T-helper 2 cell treated with Interferon-gamma antibody and Interleukin-4, amounts not matched to agents 5 μg/mL and 100 μg/mL, for 36 hours (primary cell): ENCODE measurements at regions not wholly inside any gene's neighbourhood (a gene's known extent, or its start where the extent isn't known, plus 50 kb on each side); places are given as distances from the start of the nearest gene placed in this dataset.

ENCODE experiments used
- DNase-seq: peaks from one replicate; pipeline ENCODE4 v3.0.0; 2021; ENCODE audit warnings: low spot score
- H3K27ac Mint-ChIP-seq: one replicate; pipeline ENCODE4 v1.8.0; 2021; ENCODE audit warnings: mild to moderate bottlenecking, mixed read lengths
- H3K27me3 Mint-ChIP-seq: one replicate; pipeline ENCODE4 v1.8.0; 2021; ENCODE audit warnings: low read depth, mixed read lengths
- H3K36me3 Mint-ChIP-seq: one replicate; pipeline ENCODE4 v1.8.0; 2021; ENCODE audit warnings: low read depth, mixed read lengths
- H3K4me1 Mint-ChIP-seq: one replicate; pipeline ENCODE4 v1.8.0; 2021; ENCODE audit warnings: low read depth, mixed read lengths
- H3K4me3 Mint-ChIP-seq: one replicate; pipeline ENCODE4 v1.8.0; 2022; ENCODE audit warnings: mild to moderate bottlenecking, moderate library complexity, mixed read lengths
- H3K9me3 Mint-ChIP-seq: one replicate; pipeline ENCODE4 v1.8.0; 2021; ENCODE audit warnings: mixed read lengths

DNA sequence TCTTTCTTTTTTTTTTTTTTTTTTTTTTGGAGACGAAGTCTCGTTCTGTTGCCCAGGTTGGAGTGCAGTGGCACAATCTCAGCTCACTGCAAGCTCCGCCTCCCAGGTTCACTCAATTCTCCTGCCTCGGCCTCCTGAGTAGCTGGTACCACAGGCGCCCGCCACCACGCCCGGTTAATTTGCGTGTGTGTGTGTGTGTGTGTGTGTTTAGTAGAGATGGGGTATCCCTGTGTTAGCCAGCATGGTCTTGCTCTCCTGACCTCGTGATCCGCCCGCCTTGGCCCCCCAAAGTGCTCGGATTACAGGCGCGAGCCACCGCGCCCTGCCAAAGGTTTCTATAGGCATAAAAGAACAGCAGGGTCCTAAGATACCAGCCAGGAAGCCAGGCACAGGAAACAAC lies 261.0 kb upstream of the CCDC54 start:
- no peaks in the 10 kb centered on the region for H3K4me1 Mint-ChIP-seq
- no peak overlapping the region for H3K4me3 Mint-ChIP-seq
- DNase-seq: no peak
- H3K36me3 Mint-ChIP-seq: no peaks in the 10 kb centered on the region
- no peaks in the 10 kb centered on the region for H3K9me3 Mint-ChIP-seq
- H3K27ac Mint-ChIP-seq: no peak overlapping the region
- no peaks in the 10 kb centered on the region for H3K27me3 Mint-ChIP-seq

DNA sequence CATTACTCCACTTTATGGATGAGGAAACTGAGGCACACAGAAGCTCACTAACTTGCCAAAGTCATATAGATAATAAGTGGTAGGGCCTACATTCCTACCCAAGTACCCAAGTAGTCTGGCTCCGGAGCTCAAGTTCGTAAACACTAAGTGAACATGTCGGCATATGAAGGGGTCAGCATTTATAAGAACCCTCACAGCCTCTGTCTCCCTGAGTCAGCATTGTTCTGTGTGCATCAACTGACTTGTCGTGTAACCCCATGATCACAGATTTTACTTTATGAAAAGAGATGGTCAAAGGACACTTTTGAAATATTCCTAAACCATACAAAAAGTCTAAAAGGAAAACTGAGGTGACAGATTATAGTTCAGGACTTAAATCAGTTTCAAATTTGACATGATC lies 260.1 kb upstream of the CCDC54 start:
- H3K36me3 Mint-ChIP-seq: no peaks in the 10 kb centered on the region
- H3K27ac Mint-ChIP-seq: no peak overlapping the region
- no peaks in the 10 kb centered on the region for H3K9me3 Mint-ChIP-seq
- no peak overlapping the region for H3K4me3 Mint-ChIP-seq
- DNase-seq: no peak
- no peaks in the 10 kb centered on the region for H3K27me3 Mint-ChIP-seq
- H3K4me1 Mint-ChIP-seq: no peaks in the 10 kb centered on the region

DNA sequence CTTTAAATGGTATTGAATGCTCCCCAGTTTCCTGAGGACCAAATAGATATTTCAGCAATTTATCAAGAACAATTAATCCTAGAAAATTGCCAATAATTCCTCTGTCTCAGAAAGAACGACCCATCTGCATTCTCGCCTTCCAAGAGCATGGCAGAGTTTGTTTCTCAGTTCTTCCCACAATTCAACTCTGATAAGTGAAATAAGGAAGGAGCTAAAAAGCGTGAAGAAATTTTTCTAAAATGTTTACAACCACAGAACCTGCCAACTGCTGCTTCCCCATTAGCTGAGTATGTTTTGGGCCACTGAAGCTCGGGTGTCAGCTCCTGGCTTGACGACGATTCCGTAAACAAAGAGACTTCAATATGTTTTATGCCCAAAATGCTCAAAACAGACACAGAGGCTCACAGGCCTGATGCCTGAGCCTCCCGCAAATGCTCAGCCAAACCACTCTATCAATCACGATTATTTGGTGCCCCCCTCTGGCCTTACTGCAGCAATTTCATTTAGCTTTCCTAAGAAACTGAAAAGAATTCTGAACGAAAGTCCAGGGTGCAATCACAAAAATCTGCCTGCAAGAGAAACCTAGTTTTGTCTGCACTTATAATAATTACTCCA lies 259.2 kb upstream of the CCDC54 start:
- H3K27me3 Mint-ChIP-seq: no peaks in the 10 kb centered on the region
- H3K9me3 Mint-ChIP-seq: no peaks in the 10 kb centered on the region
- H3K36me3 Mint-ChIP-seq: no peaks in the 10 kb centered on the region
- DNase-seq: no peak
- no peak overlapping the region for H3K4me3 Mint-ChIP-seq
- H3K27ac Mint-ChIP-seq: no peak overlapping the region
- no peaks in the 10 kb centered on the region for H3K4me1 Mint-ChIP-seq

DNA sequence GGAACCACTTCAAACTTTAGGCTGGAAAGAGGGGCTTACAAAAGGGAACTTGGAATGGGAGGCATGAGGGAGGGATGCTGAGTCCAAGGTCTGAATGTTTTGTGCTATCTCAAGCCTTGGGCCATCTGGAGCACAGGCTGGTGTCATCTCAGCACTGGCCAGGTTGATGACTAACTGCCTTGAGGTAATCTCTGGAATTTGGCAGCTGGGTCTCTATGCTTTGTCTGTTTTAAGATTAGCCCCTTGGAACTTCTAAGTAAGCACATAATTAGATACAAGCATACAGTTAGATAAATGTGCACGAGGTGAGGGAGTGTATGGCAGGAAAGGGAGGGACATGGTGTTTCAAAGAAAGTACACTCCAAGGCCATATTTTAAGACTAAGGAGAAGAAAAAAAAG lies 252.4 kb upstream of the CCDC54 start:
- Mint-ChIP-seq H3K4me3 (no peak overlapping the region), H3K4me1 (no peaks in the 10 kb centered on the region), H3K9me3 (no peaks in the 10 kb centered on the region), H3K36me3 (no peaks in the 10 kb centered on the region), H3K27me3 (no peaks in the 10 kb centered on the region), H3K27ac (no peak overlapping the region)
- no peak for DNase-seq

DNA sequence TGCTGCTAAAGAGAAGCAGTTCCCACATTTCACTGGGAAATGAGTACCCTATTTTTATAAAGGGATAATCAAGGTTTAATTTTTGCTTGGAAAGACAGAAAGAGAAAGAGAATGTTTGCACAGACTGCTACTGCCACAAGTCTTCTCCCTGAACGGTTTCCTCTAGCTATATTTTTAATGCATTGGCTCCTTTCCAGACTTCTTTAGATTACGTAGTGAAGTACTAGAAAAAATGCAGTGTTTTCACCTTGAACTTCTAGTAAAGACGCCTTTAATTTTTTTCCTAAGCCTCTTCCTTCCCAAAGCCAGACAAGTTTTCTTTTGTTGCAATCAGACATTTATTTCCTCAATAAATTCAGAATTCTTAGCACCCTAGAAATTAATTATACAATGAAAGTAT lies 248.3 kb upstream of the CCDC54 start:
- Mint-ChIP-seq H3K4me1 (no peaks in the 10 kb centered on the region), H3K9me3 (no peaks in the 10 kb centered on the region), H3K4me3 (no peak overlapping the region), H3K27ac (no peak overlapping the region), H3K36me3 (no peaks in the 10 kb centered on the region), H3K27me3 (no peaks in the 10 kb centered on the region)
- DNase-seq: no peak

DNA sequence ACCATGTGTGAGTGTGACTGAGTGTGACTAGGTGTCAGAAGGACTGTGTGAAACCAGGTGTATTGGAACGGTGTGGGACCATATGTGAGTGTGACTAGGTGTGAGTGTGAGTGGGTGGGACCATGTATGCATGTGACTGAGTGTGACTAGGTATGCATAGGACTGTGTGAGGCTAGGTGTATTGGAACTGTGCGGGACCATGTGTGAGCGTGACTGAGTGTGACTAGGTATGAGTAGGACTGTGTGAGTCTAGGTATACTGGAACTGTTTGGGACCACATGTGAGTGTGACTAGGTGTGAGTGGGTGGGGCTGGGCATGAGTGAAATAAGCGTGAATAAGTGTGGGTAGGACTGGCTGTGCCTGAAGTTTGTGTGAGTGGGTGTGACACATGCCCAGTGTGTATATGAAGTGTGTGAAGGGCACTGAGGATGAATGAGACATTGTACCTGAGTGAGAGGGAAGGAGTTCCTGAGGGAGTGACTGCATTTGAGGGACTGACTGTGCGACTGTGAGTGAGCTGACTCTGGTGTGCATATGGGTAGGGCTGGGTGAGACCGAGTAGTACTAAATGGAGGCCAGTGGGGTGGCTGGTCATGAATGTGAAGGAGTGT lies 247.0 kb upstream of the CCDC54 start:
- Mint-ChIP-seq H3K4me1 (no peaks in the 10 kb centered on the region), H3K27me3 (no peaks in the 10 kb centered on the region), H3K27ac (no peak overlapping the region), H3K9me3 (no peaks in the 10 kb centered on the region), H3K36me3 (no peaks in the 10 kb centered on the region), H3K4me3 (no peak overlapping the region)
- DNase-seq: no peak

DNA sequence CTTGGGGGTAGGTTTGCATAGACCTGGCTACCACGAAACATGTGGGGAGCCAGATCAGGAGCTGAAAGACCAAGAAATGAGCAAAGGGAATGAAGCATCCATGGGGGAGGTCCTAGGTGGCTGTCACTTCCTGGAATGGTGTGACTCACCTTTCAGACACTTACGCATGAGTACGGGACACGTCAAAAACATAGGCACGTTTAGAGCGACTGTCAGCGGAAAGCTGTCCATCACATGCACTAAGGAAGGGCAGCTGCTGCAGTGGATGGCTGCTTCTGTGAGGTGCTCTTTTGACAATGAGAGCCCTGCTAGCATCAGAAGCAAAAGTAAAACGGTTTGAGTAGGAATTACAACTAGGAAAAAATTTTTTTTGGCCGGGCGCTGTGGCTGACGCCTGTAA lies 244.6 kb upstream of the CCDC54 start:
- no peaks in the 10 kb centered on the region for H3K36me3 Mint-ChIP-seq
- no peak for DNase-seq
- H3K4me3 Mint-ChIP-seq: no peak overlapping the region
- H3K27ac Mint-ChIP-seq: no peak overlapping the region
- no peaks in the 10 kb centered on the region for H3K4me1 Mint-ChIP-seq
- H3K27me3 Mint-ChIP-seq: no peaks in the 10 kb centered on the region
- H3K9me3 Mint-ChIP-seq: no peaks in the 10 kb centered on the region

DNA sequence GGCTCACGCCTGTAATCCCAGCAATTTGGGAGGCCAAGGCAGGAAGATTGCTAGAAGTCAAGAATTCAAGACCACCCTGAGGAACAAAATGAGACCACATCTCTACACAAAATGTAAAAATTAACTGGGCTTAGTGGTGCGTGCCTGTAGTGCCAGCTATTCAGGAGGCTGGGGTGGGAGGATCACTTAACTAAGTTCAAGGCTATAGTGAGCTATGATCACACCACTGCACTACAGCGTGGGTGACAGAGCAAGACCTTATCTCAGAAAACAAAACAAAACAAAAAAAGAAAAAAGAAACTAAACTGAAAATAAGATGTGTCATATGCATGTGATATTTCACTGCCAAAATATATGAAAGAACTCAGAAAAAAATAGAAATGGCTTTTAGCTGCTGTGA lies 243.3 kb upstream of the CCDC54 start:
- Mint-ChIP-seq H3K4me1 (no peaks in the 10 kb centered on the region), H3K36me3 (no peaks in the 10 kb centered on the region), H3K4me3 (no peak overlapping the region), H3K27ac (no peak overlapping the region), H3K9me3 (no peaks in the 10 kb centered on the region), H3K27me3 (no peaks in the 10 kb centered on the region)
- DNase-seq: no peak

DNA sequence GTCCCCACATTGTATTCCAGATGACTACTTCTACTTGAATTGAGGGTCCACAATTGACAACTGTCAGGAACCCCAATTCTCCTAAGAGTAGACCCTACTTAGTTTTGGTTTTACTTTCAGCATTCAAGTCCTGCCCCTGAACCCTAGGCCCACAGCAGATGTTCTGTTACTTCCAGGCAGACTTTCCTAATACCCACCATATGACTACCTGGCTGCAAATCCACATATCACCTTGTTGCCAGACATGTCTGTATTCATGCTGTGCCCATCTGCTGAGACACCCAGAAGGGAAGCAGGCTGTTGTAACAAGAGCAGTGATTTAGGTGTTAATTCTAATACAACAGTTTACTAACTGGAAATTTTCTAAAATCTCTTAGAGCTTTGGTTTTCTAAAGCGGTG lies 235.1 kb upstream of the CCDC54 start:
- DNase-seq: no peak
- Mint-ChIP-seq H3K9me3 (no peaks in the 10 kb centered on the region), H3K4me1 (no peaks in the 10 kb centered on the region), H3K27me3 (no peaks in the 10 kb centered on the region), H3K4me3 (no peak overlapping the region), H3K36me3 (no peaks in the 10 kb centered on the region), H3K27ac (no peak overlapping the region)

DNA sequence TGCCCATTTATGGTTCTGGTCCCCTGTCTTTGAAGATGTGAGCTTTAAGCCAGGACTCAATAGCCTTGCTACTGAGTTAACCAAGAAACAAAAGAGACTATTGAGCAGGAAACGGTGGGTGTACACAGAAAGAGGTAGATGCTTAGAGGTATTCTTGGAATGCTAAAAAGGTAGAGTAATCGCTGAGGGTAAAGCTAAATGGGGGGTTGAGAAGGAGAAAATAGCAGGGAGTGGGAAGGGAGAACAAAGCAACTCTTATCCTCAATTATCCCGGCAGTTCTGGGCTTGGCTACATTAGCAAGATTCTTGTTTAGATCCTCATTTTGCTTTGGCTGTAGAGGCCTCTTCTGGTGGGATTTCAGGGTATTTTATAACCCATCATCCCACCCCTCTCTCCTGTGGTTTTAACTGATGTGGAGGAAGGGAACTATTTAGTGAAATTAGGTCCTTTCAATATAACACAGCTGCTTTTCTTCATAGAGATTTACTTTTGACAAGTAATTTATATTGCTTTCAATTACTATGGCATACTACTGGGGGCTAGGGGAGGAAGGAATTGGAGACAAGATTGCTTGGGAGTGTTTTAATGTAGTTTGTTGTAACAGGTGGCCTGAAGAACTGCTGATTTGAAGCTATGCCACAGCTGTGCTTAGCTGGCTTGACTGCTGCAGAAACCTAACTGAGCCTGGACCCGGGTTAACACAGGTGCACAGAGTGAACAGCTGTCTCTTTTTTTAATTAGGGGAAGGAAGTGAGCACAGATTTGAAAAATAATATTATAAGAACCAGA lies 234.3 kb upstream of the CCDC54 start:
- Mint-ChIP-seq H3K36me3 (no peaks in the 10 kb centered on the region), H3K27me3 (no peaks in the 10 kb centered on the region), H3K27ac (no peak overlapping the region), H3K9me3 (no peaks in the 10 kb centered on the region), H3K4me3 (no peak overlapping the region), H3K4me1 (no peaks in the 10 kb centered on the region)
- no peak for DNase-seq

DNA sequence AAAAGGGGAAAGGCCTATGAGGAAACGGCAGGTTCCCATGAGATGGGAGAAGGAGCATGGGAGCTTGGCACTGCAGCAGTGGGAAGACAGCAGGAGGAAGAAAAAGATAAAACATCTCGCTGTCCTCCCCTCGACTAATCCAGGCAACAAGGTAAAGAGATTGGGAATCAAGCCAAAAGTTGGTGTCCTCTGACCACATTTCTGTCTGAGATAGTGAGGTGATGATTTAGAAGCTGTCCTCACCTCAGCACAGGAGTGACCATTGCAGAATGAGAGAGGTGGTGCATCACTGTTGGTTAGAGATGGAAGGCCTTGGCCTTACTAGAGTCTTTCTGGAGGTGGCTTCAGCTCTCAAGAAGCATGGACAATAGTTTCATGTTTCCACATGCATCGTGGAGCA lies 226.6 kb upstream of the CCDC54 start:
- H3K27ac Mint-ChIP-seq: no peak overlapping the region
- H3K36me3 Mint-ChIP-seq: no peaks in the 10 kb centered on the region
- no peaks in the 10 kb centered on the region for H3K27me3 Mint-ChIP-seq
- H3K9me3 Mint-ChIP-seq: no peaks in the 10 kb centered on the region
- H3K4me3 Mint-ChIP-seq: no peak overlapping the region
- DNase-seq: no peak
- no peaks in the 10 kb centered on the region for H3K4me1 Mint-ChIP-seq

DNA sequence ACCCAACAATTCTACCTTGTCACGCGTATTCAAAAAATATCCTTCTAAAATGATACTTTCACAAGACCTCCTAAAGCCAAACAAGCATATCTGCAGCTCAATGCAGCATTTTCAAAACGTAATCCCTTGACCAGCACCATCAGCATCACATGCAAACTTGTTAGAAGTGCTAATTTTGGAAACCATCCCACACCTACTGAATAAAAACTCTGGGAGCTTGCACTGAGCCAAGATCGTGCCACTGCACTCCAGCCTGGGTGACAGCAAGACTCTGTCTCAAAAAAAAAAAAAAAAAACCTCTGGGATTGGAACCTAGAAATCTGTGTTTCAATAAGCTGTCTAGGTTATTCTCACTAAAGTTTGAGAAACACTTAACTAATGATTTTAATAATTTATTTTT lies 223.3 kb upstream of the CCDC54 start:
- Mint-ChIP-seq H3K4me3 (no peak overlapping the region), H3K9me3 (peaks cover 15% of the 10 kb centered on the region), H3K4me1 (no peaks in the 10 kb centered on the region), H3K36me3 (no peaks in the 10 kb centered on the region), H3K27me3 (no peaks in the 10 kb centered on the region), H3K27ac (no peak overlapping the region)
- DNase-seq: no peak

DNA sequence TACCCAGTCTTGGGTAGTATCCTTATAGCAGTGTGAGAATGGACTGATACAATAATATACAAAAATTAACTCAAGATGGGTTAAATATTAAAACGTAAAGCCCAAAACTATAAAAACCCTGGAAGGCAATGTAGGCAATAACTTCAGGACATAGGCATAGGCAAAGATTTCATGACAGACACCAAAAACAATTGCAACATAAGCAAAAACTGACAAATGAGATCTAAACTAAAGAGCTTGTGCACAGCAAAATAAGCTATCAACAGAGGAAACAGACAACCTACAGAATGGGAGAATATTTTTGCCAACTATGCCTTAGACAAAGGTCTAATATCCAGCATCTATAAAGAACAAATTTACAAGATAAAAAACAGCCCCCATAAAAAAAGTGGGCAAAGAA lies 204.8 kb upstream of the CCDC54 start:
- Mint-ChIP-seq H3K27ac (no peak overlapping the region), H3K36me3 (no peaks in the 10 kb centered on the region), H3K9me3 (peaks cover 11% of the 10 kb centered on the region), H3K27me3 (no peaks in the 10 kb centered on the region), H3K4me3 (no peak overlapping the region), H3K4me1 (no peaks in the 10 kb centered on the region)
- DNase-seq: no peak

DNA sequence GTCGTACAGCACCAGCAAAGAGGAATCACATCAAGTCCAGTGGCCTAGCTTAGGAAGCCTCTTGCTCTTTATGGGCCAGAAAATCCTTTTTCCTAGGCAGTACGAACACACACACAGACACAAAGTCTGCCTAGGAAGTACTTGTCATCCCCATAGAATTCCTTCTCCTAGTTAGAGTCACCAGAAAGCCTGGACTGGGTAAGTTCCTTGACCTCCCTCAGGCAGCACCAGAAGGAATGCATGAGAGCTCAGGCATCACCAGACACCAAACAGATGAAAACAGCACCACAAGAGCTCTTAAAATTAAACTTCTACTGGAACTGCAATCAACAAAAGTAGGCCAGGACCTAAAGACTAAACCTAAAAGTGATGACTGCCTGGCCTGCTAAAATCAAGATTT lies 192.9 kb upstream of the CCDC54 start:
- no peaks in the 10 kb centered on the region for H3K27me3 Mint-ChIP-seq
- no peak overlapping the region for H3K27ac Mint-ChIP-seq
- H3K9me3 Mint-ChIP-seq: no peaks in the 10 kb centered on the region
- no peaks in the 10 kb centered on the region for H3K36me3 Mint-ChIP-seq
- H3K4me3 Mint-ChIP-seq: no peak overlapping the region
- no peaks in the 10 kb centered on the region for H3K4me1 Mint-ChIP-seq
- DNase-seq: no peak
